IPS-20b (cell line): ENCODE measurements at regions not wholly inside any gene's neighbourhood (a gene's known extent, or its start where the extent isn't known, plus 50 kb on each side); places are given as distances from the start of the nearest gene placed in this dataset.

Experiments
- H3K27ac ChIP-seq: one replicate; pipeline ENCODE4 v1.5.1; 2013; ENCODE audit warnings: low read length
- H3K27me3 ChIP-seq: 2 replicates; pipeline ENCODE4 v1.6.1; 2013; ENCODE audit warnings: mild to moderate bottlenecking, low read length, inconsistent platforms; ENCODE audit not compliant: insufficient read depth
- H3K36me3 ChIP-seq: 2 replicates; pipeline ENCODE4 v1.6.1; 2013; ENCODE audit warnings: low read depth, mild to moderate bottlenecking, inconsistent platforms, low read length, moderate library complexity; ENCODE audit not compliant: insufficient read depth
- H3K4me1 ChIP-seq: 2 replicates; pipeline ENCODE4 v1.6.1; 2013; ENCODE audit warnings: mild to moderate bottlenecking, control low read depth, inconsistent platforms, low read length, moderate library complexity; ENCODE audit not compliant: insufficient read depth
- H3K4me3 ChIP-seq: 2 replicates; pipeline ENCODE4 v1.5.1; 2013; ENCODE audit warnings: mild to moderate bottlenecking, low read length, inconsistent platforms
- H3K9ac ChIP-seq: 2 replicates; pipeline ENCODE4 v1.6.1; 2013; ENCODE audit warnings: low read depth, mild to moderate bottlenecking, inconsistent platforms, low read length, moderate library complexity
- H3K9me3 ChIP-seq: 2 replicates; pipeline ENCODE4 v1.6.1; 2013; ENCODE audit warnings: mild to moderate bottlenecking, low read depth, low read length, inconsistent platforms; ENCODE audit not compliant: insufficient read depth

GRCh38 chr11:134905928-134906327, 493.9 kb upstream of the B3GAT1 start:
- Histone ChIP-seq H3K36me3 (no peaks in the 10 kb centered on the region), H3K27ac (no peak overlapping the region), H3K4me3 (no peak overlapping the region), H3K9me3 (no peaks in the 10 kb centered on the region), H3K4me1 (peaks cover 5% of the 10 kb centered on the region; the same call in 1 of the 2 replicates), H3K27me3 (peaks cover 7% of the 10 kb centered on the region; the same call in 1 of the 2 replicates), H3K9ac (no peak overlapping the region)

- Histone ChIP-seq H3K36me3 (no peaks in the 10 kb centered on the region), H3K4me3 (no peak overlapping the region), H3K9me3 (no peaks in the 10 kb centered on the region), H3K9ac (no peak overlapping the region), H3K27me3 (peaks cover 7% of the 10 kb centered on the region; the same call in 1 of the 2 replicates), H3K27ac (no peak overlapping the region), H3K4me1 (peaks cover 5% of the 10 kb centered on the region; the same call in 1 of the 2 replicates)
These were observed 493.5 kb upstream of the B3GAT1 start for GRCh38 chr11:134905517-134905916.

DNA sequence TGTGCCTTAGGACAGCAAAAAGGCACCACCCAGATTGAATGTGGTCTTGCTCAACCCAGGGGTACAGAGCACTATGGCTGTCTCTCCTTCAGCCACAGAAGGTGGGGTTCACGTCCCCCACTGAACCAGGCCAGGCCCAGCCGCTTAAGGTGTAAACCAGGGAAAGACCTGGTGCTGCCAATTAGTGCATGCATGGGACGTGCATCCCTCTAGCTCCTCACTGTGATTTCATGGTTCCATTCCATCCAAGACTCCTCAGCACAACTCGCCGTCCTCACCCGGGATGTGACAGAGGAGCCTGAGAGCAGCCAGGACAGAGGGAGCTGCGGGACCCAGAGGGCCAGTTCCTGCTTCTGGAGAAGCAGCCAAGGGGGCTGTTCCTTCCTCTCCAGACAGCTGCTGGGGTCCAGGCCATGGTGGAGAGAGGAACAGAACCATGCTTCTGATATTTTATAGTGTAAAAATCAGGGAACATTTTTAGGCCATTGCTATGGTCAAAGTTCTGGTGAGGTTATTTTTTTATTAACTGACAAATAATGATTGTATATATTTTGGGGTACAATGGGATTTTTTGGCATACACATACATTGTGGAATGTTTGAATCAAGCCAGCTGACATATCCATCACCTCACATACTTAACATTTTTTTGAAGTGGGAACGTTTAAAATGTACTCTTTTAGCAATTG, 492.2 kb upstream of the B3GAT1 start:
- H3K27ac ChIP-seq, result no peak overlapping the region
- H3K9ac ChIP-seq, result no peak overlapping the region
- H3K27me3 ChIP-seq, result peaks cover 7% of the 10 kb centered on the region; the same call in 1 of the 2 replicates
- no peaks in the 10 kb centered on the region for H3K9me3 ChIP-seq
- no peak overlapping the region for H3K4me3 ChIP-seq
- no peaks in the 10 kb centered on the region for H3K36me3 ChIP-seq
- H3K4me1 ChIP-seq, result peaks cover 5% of the 10 kb centered on the region; the same call in 1 of the 2 replicates

- Histone ChIP-seq H3K27me3 (peaks cover 7% of the 10 kb centered on the region; the same call in 1 of the 2 replicates), H3K27ac (no peak overlapping the region), H3K4me3 (no peak overlapping the region), H3K9me3 (no peaks in the 10 kb centered on the region), H3K9ac (no peak overlapping the region), H3K4me1 (peaks cover 5% of the 10 kb centered on the region; the same call in 1 of the 2 replicates), H3K36me3 (no peaks in the 10 kb centered on the region)
These were observed 490.2 kb upstream of the B3GAT1 start for GRCh38 chr11:134901955-134902918.

GRCh38 chr11:134901542-134901941, 489.5 kb upstream of the B3GAT1 start:
- no peak overlapping the region for H3K4me3 ChIP-seq
- peaks cover 5% of the 10 kb centered on the region; the same call in 1 of the 2 replicates for H3K4me1 ChIP-seq
- H3K36me3 ChIP-seq, result no peaks in the 10 kb centered on the region
- H3K27ac ChIP-seq, result no peak overlapping the region
- H3K27me3 ChIP-seq, result peaks cover 4% of the 10 kb centered on the region; the same call in 1 of the 2 replicates
- H3K9ac ChIP-seq, result no peak overlapping the region
- H3K9me3 ChIP-seq, result no peaks in the 10 kb centered on the region

- Histone ChIP-seq H3K9me3 (no peaks in the 10 kb centered on the region), H3K4me1 (no peaks in the 10 kb centered on the region), H3K27ac (no peak overlapping the region), H3K27me3 (no peaks in the 10 kb centered on the region), H3K9ac (no peak overlapping the region), H3K36me3 (no peaks in the 10 kb centered on the region), H3K4me3 (no peak overlapping the region)
These were observed 482.0 kb upstream of the B3GAT1 start for GRCh38 chr11:134893810-134894685.

- no peaks in the 10 kb centered on the region for H3K36me3 ChIP-seq
- no peak overlapping the region for H3K4me3 ChIP-seq
- no peaks in the 10 kb centered on the region for H3K4me1 ChIP-seq
- no peaks in the 10 kb centered on the region for H3K9me3 ChIP-seq
- no peak overlapping the region for H3K9ac ChIP-seq
- H3K27me3 ChIP-seq, result no peaks in the 10 kb centered on the region
- no peak overlapping the region for H3K27ac ChIP-seq
These were observed 478.4 kb upstream of the B3GAT1 start for GRCh38 chr11:134890446-134890845.

DNA sequence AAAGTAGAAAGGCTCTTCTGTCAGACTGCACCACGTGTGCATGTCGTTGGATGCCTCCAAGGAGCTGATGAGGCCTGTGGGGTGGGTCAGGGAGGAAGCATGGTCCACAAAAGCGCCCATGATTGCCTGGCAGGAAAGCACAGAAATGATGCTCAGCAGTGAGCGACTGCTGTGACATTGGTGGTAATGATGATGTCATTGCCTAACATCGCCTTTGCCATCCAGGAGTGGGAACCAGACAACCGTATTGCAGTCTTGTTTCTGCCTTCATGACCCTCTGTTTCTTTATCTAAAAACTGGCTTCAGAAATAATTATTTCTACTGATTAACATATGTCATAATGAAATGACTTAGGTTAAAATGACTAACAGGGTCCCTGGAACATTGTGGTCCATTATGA, 477.8 kb upstream of the B3GAT1 start:
- Histone ChIP-seq H3K27ac (no peak overlapping the region), H3K36me3 (no peaks in the 10 kb centered on the region), H3K27me3 (no peaks in the 10 kb centered on the region), H3K9ac (no peak overlapping the region), H3K4me1 (no peaks in the 10 kb centered on the region), H3K9me3 (no peaks in the 10 kb centered on the region), H3K4me3 (no peak overlapping the region)

- Histone ChIP-seq H3K36me3 (no peaks in the 10 kb centered on the region), H3K4me1 (no peaks in the 10 kb centered on the region), H3K9me3 (no peaks in the 10 kb centered on the region), H3K4me3 (no peak overlapping the region), H3K27me3 (no peaks in the 10 kb centered on the region), H3K27ac (no peak overlapping the region), H3K9ac (no peak overlapping the region)
These were observed 476.8 kb upstream of the B3GAT1 start for GRCh38 chr11:134888821-134889220.

DNA sequence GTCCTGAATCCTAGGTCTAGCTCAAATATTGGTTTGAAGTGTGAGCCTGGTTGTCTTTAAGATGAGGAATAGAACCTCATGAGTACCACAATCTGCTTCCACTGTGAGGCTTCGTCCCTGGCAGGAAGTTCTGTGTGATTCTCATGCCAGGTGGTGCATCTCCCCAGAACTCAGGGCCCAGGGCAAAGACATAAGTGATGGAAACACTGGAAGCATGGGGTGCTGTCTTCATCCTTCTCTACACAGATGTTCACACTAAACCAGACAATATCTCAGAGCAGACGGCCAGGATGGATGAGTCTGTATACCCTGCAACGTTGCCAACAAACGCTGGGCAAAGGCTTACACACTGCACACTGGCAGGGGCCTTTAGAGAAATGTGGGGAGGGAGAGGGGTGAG, 475.9 kb upstream of the B3GAT1 start:
- H3K27me3 ChIP-seq, result no peaks in the 10 kb centered on the region
- H3K9me3 ChIP-seq, result no peaks in the 10 kb centered on the region
- H3K4me1 ChIP-seq, result no peaks in the 10 kb centered on the region
- no peak overlapping the region for H3K27ac ChIP-seq
- H3K4me3 ChIP-seq, result no peak overlapping the region
- H3K9ac ChIP-seq, result no peak overlapping the region
- no peaks in the 10 kb centered on the region for H3K36me3 ChIP-seq

- no peaks in the 10 kb centered on the region for H3K9me3 ChIP-seq
- no peaks in the 10 kb centered on the region for H3K4me1 ChIP-seq
- H3K36me3 ChIP-seq, result no peaks in the 10 kb centered on the region
- no peaks in the 10 kb centered on the region for H3K27me3 ChIP-seq
- H3K27ac ChIP-seq, result no peak overlapping the region
- H3K4me3 ChIP-seq, result no peak overlapping the region
- H3K9ac ChIP-seq, result no peak overlapping the region
These were observed 471.4 kb upstream of the B3GAT1 start for GRCh38 chr11:134883484-134883883.
